Activated T-helper 1 cell treated with anti-CD3 and anti-CD28 coated beads, Interleukin-12 subunit alpha, Interleukin-12 subunit beta, Interleukin-2, Interleukin-4 antibody, amounts not matched to agents 30 ng/mL and 10 ng/mL and 1 ng/mL, durations not matched to agents 14 hours and 24 hours and 36 hours (primary cell): ENCODE measurements at regions not wholly inside any gene's neighbourhood (a gene's known extent, or its start where the extent isn't known, plus 50 kb on each side); places are given as distances from the start of the nearest gene placed in this dataset.

Experiments
- DNase-seq: peaks from one replicate; pipeline ENCODE4 v3.0.0; 2021; ENCODE audit warnings: low spot score
- H3K27ac Mint-ChIP-seq: one replicate; pipeline ENCODE4 v1.8.0; 2021; ENCODE audit warnings: mild to moderate bottlenecking, mixed read lengths
- H3K27me3 Mint-ChIP-seq: one replicate; pipeline ENCODE4 v1.8.0; 2022; ENCODE audit warnings: mild to moderate bottlenecking, moderate library complexity, mixed read lengths; ENCODE audit not compliant: insufficient read depth
- H3K36me3 Mint-ChIP-seq: one replicate; pipeline ENCODE4 v1.8.0; 2021; ENCODE audit warnings: low read depth, mixed read lengths
- H3K4me1 Mint-ChIP-seq: one replicate; pipeline ENCODE4 v1.8.0; 2021; ENCODE audit warnings: low read depth, mixed read lengths
- H3K4me3 Mint-ChIP-seq: one replicate; pipeline ENCODE4 v1.8.0; 2021; ENCODE audit warnings: mild to moderate bottlenecking, moderate library complexity, mixed read lengths
- H3K9me3 Mint-ChIP-seq: one replicate; pipeline ENCODE4 v1.8.0; 2021; ENCODE audit warnings: mixed read lengths
- intact Hi-C: fragments of 100-400 bp; cut with micrococcal nuclease; formaldehyde crosslinking; loops from one replicate; pipeline ENCODE4 v1.15.1; 2024

- intact Hi-C loops: no loop called here
- Mint-ChIP-seq H3K27ac (no peak overlapping the region), H3K9me3 (no peaks in the 10 kb centered on the region), H3K4me1 (no peaks in the 10 kb centered on the region), H3K36me3 (no peaks in the 10 kb centered on the region), H3K4me3 (no peak overlapping the region), H3K27me3 (no peaks in the 10 kb centered on the region)
- no peak for DNase-seq
These were observed 313.5 kb upstream of the PLXNA2 start for GRCh38 chr1:208557723-208558094.

GRCh38 chr1:208559597-208560329 lies 315.6 kb upstream of the PLXNA2 start:
- intact Hi-C loops: no loop called here
- no peaks in the 10 kb centered on the region for H3K4me1 Mint-ChIP-seq
- DNase-seq: no peak
- no peak overlapping the region for H3K4me3 Mint-ChIP-seq
- H3K27me3 Mint-ChIP-seq: no peaks in the 10 kb centered on the region
- no peak overlapping the region for H3K27ac Mint-ChIP-seq
- no peaks in the 10 kb centered on the region for H3K9me3 Mint-ChIP-seq
- H3K36me3 Mint-ChIP-seq: no peaks in the 10 kb centered on the region

GRCh38 chr1:208562151-208562960 lies 318.2 kb upstream of the PLXNA2 start:
- no peaks in the 10 kb centered on the region for H3K9me3 Mint-ChIP-seq
- H3K27ac Mint-ChIP-seq: no peak overlapping the region
- no peaks in the 10 kb centered on the region for H3K27me3 Mint-ChIP-seq
- DNase-seq: no peak
- H3K4me3 Mint-ChIP-seq: no peak overlapping the region
- intact Hi-C loops: no loop called here
- H3K4me1 Mint-ChIP-seq: no peaks in the 10 kb centered on the region
- H3K36me3 Mint-ChIP-seq: no peaks in the 10 kb centered on the region

- Mint-ChIP-seq H3K9me3 (no peaks in the 10 kb centered on the region), H3K36me3 (no peaks in the 10 kb centered on the region)
- intact Hi-C loops: no loop called here
These were observed 320.3 kb upstream of the PLXNA2 start for GRCh38 chr1:208564466-208564865.

GRCh38 chr1:208565756-208566440 lies 321.7 kb upstream of the PLXNA2 start:
- no peaks in the 10 kb centered on the region for H3K36me3 Mint-ChIP-seq
- no peak overlapping the region for H3K4me3 Mint-ChIP-seq
- no peaks in the 10 kb centered on the region for H3K27me3 Mint-ChIP-seq
- no peak overlapping the region for H3K27ac Mint-ChIP-seq
- DNase-seq: no peak
- intact Hi-C loops: no loop called here
- H3K9me3 Mint-ChIP-seq: no peaks in the 10 kb centered on the region
- H3K4me1 Mint-ChIP-seq: no peaks in the 10 kb centered on the region

More at GRCh38 chr1:208564466-208564865, 320.3 kb upstream of the PLXNA2 start:
- Mint-ChIP-seq H3K27me3 (no peaks in the 10 kb centered on the region), H3K27ac (no peak overlapping the region), H3K4me3 (no peak overlapping the region), H3K4me1 (no peaks in the 10 kb centered on the region)
- DNase-seq: no peak

GRCh38 chr1:208569181-208569580 lies 325.0 kb upstream of the PLXNA2 start:
- Mint-ChIP-seq H3K9me3 (no peaks in the 10 kb centered on the region), H3K36me3 (no peaks in the 10 kb centered on the region), H3K4me1 (no peaks in the 10 kb centered on the region), H3K27me3 (no peaks in the 10 kb centered on the region), H3K27ac (no peak overlapping the region), H3K4me3 (no peak overlapping the region)
- DNase-seq: no peak
- intact Hi-C loops: no loop called here

GRCh38 chr1:208570362-208570761 lies 326.2 kb upstream of the PLXNA2 start:
- intact Hi-C loops: no loop called here
- H3K27me3 Mint-ChIP-seq: no peaks in the 10 kb centered on the region
- H3K27ac Mint-ChIP-seq: no peak overlapping the region
- DNase-seq: no peak
- no peak overlapping the region for H3K4me3 Mint-ChIP-seq
- no peaks in the 10 kb centered on the region for H3K4me1 Mint-ChIP-seq
- no peaks in the 10 kb centered on the region for H3K36me3 Mint-ChIP-seq
- H3K9me3 Mint-ChIP-seq: no peaks in the 10 kb centered on the region

GRCh38 chr1:208576425-208576824 lies 332.2 kb upstream of the PLXNA2 start:
- Mint-ChIP-seq H3K9me3 (no peaks in the 10 kb centered on the region), H3K27ac (no peak overlapping the region), H3K36me3 (no peaks in the 10 kb centered on the region), H3K4me1 (no peaks in the 10 kb centered on the region), H3K27me3 (peaks cover 2% of the 10 kb centered on the region), H3K4me3 (no peak overlapping the region)
- intact Hi-C loops: no loop called here
- no peak for DNase-seq

- intact Hi-C loops: no loop called here
- no peak overlapping the region for H3K27ac Mint-ChIP-seq
- H3K4me1 Mint-ChIP-seq: no peaks in the 10 kb centered on the region
- no peak overlapping the region for H3K4me3 Mint-ChIP-seq
- DNase-seq: no peak
- no peaks in the 10 kb centered on the region for H3K36me3 Mint-ChIP-seq
- peaks cover 5% of the 10 kb centered on the region for H3K27me3 Mint-ChIP-seq
- no peaks in the 10 kb centered on the region for H3K9me3 Mint-ChIP-seq
These were observed 333.3 kb upstream of the PLXNA2 start for GRCh38 chr1:208577381-208577905.

GRCh38 chr1:208581209-208581608 lies 337.0 kb upstream of the PLXNA2 start:
- intact Hi-C loops: no loop called here
- Mint-ChIP-seq H3K9me3 (no peaks in the 10 kb centered on the region), H3K27me3 (peaks cover 10% of the 10 kb centered on the region), H3K27ac (no peak overlapping the region), H3K4me1 (no peaks in the 10 kb centered on the region), H3K36me3 (no peaks in the 10 kb centered on the region), H3K4me3 (no peak overlapping the region)
- DNase-seq: no peak

- DNase-seq: no peak
- Mint-ChIP-seq H3K9me3 (no peaks in the 10 kb centered on the region), H3K27me3 (peaks cover 10% of the 10 kb centered on the region), H3K36me3 (no peaks in the 10 kb centered on the region), H3K4me1 (no peaks in the 10 kb centered on the region), H3K4me3 (no peak overlapping the region), H3K27ac (no peak overlapping the region)
- intact Hi-C loops: no loop called here
These were observed 337.5 kb upstream of the PLXNA2 start for GRCh38 chr1:208581667-208582066.

- no peak overlapping the region for H3K4me3 Mint-ChIP-seq
- DNase-seq: no peak
- H3K36me3 Mint-ChIP-seq: no peaks in the 10 kb centered on the region
- H3K27me3 Mint-ChIP-seq: peaks cover 9% of the 10 kb centered on the region
- H3K27ac Mint-ChIP-seq: no peak overlapping the region
- intact Hi-C loops: no loop called here
- no peaks in the 10 kb centered on the region for H3K4me1 Mint-ChIP-seq
- no peaks in the 10 kb centered on the region for H3K9me3 Mint-ChIP-seq
These were observed 340.1 kb upstream of the PLXNA2 start for GRCh38 chr1:208584167-208584755.
